A549 (cell line): ENCODE measurements at regions not wholly inside any gene's neighbourhood (a gene's known extent, or its start where the extent isn't known, plus 50 kb on each side); places are given as distances from the start of the nearest gene placed in this dataset.
"Not testable (repeated sequence)": the region's sequence is repeated elsewhere in the genome, so short reads cannot be mapped to it uniquely, and the experiment has no call there.

Experiments used
- CEBPB ChIP-seq, 2 experiments: fragments of >200 bp in 1 of 2; sonication (Bioruptor Twin) in 1 of 2; formaldehyde crosslinking in 1 of 2; IDR thresholded peaks; 2 replicates each; pipeline ENCODE4 v1.6.1; 2012 to 2016
- CTCF ChIP-seq: fragments of >200 bp; sonication (Bioruptor Twin); formaldehyde crosslinking; IDR thresholded peaks from 3 replicates; pipeline ENCODE4 v1.5.1; 2016
- POLR2A ChIP-seq: IDR thresholded peaks from 2 replicates; pipeline ENCODE4 v1.6.1; 2012; ENCODE audit warnings: mild to moderate bottlenecking, low read length
- RNF2 ChIP-seq: fragments of 200-600 bp; sonication (generic); IDR thresholded peaks from 2 replicates; pipeline ENCODE4 v1.6.1; 2016; ENCODE audit warnings: low read depth, mild to moderate bottlenecking, antibody characterized with exemption, moderate library complexity, borderline replicate concordance

DNA sequence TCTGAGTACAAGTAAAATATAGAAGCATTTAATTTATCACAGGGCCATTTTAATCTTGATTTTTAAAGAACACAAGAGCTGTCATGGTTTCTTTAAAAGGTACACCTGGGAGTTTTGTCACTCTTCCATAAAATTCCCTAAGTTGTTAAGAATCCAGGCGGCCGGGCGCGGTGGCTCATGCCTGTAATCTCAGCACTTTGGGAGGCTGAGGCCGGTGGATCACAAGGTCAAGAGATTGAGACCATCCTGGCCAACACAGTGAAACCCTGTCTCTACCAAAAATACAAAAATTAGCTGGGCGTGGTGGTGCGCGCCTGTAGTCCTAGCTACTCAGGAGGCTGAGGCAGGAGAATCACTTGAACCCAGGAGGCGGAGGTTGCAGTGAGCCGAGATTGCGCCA is 278.3 kb downstream of the PCDH17 start:
- not testable (repeated sequence) for TF ChIP-seq CTCF; POLR2A; CEBPB (IDR thresholded peaks at IDR 0.05); RNF2
